Fibroblast of pulmonary artery (primary cell): ENCODE measurements at regions not wholly inside any gene's neighbourhood (a gene's known extent, or its start where the extent isn't known, plus 50 kb on each side); places are given as distances from the start of the nearest gene placed in this dataset.

ENCODE experiments used
- DNase-seq: peaks from one replicate; pipeline ENCODE4 v3.0.0-alpha.2; 2010; ENCODE audit warnings: low read depth
- H3K4me3 ChIP-seq: replicated peaks from 2 replicates; pipeline ENCODE4 v1.5.1; 2011; ENCODE audit warnings: low read depth, mild to moderate bottlenecking, control low read depth, low read length, moderate library complexity
- TF ChIP-seq, protein P1 (sequence below): IDR thresholded peaks from 2 replicates; pipeline ENCODE4 v1.5.1; 2011; ENCODE audit warnings: mild to moderate bottlenecking, control low read depth, low read length, inconsistent platforms; ENCODE audit errors: missing control alignments

DNA sequence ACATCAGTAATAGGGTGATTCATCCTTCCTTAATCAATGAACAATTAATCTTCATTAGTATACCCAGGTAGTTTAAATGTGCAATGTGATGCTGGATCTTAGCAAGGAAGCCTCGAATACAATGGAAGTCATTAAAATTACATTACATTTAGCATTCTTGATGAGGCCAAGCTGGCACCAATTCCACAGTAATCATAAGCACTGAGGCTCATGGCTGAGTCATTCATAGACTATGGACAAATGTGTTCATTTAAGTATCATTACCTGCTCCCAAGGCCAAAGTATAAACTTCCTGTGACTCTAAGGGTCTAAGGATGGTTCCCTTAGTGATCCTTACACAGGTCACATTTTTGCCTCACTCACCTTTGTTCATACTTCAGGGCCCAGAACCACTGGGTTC is 266.4 kb upstream of the CDIN1 start:
- no peak for DNase-seq
- TF ChIP-seq, protein P1, sequence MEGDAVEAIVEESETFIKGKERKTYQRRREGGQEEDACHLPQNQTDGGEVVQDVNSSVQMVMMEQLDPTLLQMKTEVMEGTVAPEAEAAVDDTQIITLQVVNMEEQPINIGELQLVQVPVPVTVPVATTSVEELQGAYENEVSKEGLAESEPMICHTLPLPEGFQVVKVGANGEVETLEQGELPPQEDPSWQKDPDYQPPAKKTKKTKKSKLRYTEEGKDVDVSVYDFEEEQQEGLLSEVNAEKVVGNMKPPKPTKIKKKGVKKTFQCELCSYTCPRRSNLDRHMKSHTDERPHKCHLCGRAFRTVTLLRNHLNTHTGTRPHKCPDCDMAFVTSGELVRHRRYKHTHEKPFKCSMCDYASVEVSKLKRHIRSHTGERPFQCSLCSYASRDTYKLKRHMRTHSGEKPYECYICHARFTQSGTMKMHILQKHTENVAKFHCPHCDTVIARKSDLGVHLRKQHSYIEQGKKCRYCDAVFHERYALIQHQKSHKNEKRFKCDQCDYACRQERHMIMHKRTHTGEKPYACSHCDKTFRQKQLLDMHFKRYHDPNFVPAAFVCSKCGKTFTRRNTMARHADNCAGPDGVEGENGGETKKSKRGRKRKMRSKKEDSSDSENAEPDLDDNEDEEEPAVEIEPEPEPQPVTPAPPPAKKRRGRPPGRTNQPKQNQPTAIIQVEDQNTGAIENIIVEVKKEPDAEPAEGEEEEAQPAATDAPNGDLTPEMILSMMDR: no peak

DNA sequence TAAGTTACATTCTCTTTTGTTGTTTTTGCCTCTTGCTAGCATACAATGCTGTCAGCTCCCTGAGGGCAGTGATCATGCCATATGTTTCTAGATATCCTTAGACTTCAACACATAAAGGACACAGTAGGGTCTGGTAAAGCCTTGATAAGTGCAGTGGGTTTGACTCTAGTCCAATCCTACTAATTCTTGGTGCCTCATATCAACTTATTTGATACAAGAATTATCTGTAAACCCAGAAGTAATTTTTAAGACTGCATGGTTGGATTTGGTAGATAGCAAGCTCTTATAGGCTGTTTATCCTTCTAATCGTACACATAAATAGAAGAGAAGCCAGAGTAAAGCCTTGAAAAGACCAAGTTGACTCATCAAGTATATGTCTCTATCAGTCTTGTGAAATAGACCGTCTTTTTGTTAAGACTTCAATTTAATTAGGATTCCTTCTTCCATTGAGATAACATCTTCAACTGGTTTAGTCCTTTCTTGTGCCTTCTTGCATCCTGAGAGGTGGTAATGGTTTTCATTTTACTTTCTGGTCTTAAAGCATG is 265.6 kb upstream of the CDIN1 start:
- no peak for DNase-seq
- TF ChIP-seq, protein P1: no peak
- no peak overlapping the region for H3K4me3 ChIP-seq

More for the DNA sequence above, 266.4 kb upstream of the CDIN1 start:
- H3K4me3 ChIP-seq: no peak overlapping the region

DNA sequence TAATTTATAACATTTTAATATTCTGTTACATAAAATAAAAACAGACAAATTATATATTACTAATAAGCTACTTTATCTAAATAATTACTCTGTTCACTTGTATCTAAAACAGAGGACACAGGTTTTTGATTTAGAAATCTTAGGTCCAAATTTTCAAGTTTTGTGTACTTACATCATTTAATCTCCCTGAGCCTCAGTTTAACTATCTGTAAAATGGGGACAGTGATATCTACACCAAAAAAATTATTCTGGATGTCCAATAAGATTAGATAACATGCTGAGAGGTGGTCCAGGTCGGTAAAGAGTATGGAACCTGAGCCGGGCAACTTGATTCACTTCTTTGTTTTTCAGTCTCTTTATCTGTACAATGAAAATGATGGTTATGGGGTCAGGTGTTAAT is 263.8 kb upstream of the CDIN1 start:
- DNase-seq: no peak
- TF ChIP-seq, protein P1: no peak

DNA sequence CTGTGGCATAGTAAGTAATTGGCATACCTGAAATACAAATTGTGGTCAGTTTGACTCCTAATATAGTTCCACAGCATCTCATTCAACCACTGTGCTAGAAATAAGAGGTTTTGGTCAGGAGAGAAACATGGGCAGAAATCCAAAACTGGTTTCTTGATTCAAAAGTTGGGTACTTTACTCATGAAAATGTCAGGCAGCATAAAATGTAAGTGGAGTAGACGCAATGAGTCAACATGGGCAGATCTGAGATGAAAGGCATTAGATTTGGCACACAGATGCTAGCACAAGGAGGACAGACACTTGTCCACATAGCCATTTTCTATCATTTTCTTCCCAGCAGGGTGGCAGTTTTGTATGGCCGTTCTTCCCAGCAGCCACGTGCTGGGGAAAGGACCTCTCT is 255.8 kb upstream of the CDIN1 start:
- DNase-seq: no peak
- H3K4me3 ChIP-seq: no peak overlapping the region
- TF ChIP-seq, protein P1: no peak

More for the DNA sequence above, 263.8 kb upstream of the CDIN1 start:
- H3K4me3 ChIP-seq: no peak overlapping the region

DNA sequence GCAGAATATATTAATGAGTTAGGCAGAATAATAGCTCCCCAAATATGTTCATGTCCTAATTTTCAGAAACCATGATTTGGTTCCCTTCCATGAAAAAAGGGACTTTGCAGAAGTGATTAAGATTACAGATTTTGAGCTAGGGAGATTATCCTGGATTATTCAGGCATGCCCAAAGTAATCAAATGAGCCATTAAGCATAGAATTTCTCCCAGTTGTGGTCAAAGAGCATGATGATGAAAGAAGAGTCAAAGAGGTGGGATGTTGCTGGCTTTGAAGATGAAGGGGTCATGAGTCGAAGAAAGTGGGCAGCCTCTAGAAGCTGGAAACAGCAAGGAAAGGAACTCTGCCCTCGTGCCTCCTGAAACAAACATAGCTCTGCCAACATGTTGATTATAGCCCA is 254.2 kb upstream of the CDIN1 start:
- no peak overlapping the region for H3K4me3 ChIP-seq
- TF ChIP-seq, protein P1: no peak
- DNase-seq: no peak

DNA sequence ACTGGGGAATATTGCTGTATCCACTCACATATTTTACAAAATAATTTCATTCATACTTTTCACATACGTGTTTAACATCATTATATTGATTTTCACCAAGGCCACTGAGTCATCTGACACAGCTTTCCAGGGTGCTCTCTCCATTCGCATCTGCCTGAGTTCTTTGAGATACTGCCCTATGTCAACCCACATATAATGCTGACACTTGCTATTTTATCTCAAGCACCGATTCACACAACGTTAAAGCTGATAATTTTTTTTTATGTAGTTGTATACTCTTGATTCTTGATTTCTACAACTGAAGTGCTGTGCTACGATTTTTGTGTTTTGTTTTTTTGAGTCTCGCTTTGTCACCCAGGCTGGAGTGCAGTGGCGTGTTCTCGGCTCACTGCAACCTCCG is 249.8 kb upstream of the CDIN1 start:
- TF ChIP-seq, protein P1: no peak
- no peak for DNase-seq
- H3K4me3 ChIP-seq: no peak overlapping the region

DNA sequence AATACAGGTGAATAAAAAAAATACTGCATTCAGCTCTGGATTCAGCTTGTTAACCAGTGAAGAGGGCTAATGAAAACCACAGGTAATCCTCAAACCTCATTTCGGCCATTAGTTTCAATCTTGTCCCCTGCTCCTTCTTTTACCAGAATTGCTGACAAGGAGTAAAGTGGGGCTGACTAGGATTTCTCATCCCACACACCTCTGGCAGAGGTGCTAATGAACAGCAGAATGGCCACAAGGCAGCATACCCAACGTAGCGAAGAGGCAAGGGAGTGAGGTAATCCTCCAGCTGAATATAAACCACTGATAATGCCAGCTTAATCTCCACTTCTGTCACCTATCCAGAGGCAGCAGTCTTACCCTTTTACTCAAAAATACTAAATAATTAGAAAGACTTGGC is 248.8 kb upstream of the CDIN1 start:
- H3K4me3 ChIP-seq: no peak overlapping the region
- TF ChIP-seq, protein P1: no peak

More for the DNA sequence above, 248.8 kb upstream of the CDIN1 start:
- DNase-seq: no peak
